Left forelimb (tissue), 1 donor: ENCODE measurements at regions not wholly inside any gene's neighbourhood (a gene's known extent, or its start where the extent isn't known, plus 50 kb on each side); places are given as distances from the start of the nearest gene placed in this dataset.
A peak's percentile ranks its signal among the peaks of the same experiment; 100 is the strongest.
"Not testable (repeated sequence)": the region's sequence is repeated elsewhere in the genome, so short reads cannot be mapped to it uniquely, and the experiment has no call there.

ENCODE experiments used
- DNase-seq: peaks from one replicate; pipeline ENCODE4 v3.0.0-alpha.2; 2018; ENCODE audit warnings: low spot score

GRCh38 chr9:34907044-34907443, 51.0 kb upstream of the PHF24 start:
- no peak for DNase-seq

- peak; percentile 80 for DNase-seq
Measured at GRCh38 chr9:34899535-34900158, 58.4 kb upstream of the PHF24 start.

- no peak for DNase-seq
Measured at GRCh38 chr9:34898846-34899245, 59.2 kb upstream of the PHF24 start.

GRCh38 chr9:34896112-34896511, 62.0 kb upstream of the PHF24 start:
- DNase-seq: no peak

GRCh38 chr9:34892886-34893285, 65.2 kb upstream of the PHF24 start:
- DNase-seq: no peak

- no peak for DNase-seq
Measured at GRCh38 chr9:34891386-34891785, 66.7 kb upstream of the PHF24 start.

GRCh38 chr9:34887841-34888240, 70.2 kb upstream of the PHF24 start:
- DNase-seq: no peak

GRCh38 chr9:34884747-34885189, 73.3 kb upstream of the PHF24 start:
- DNase-seq: no peak

GRCh38 chr9:34876096-34876495, 82.0 kb upstream of the PHF24 start:
- no peak for DNase-seq

- DNase-seq: no peak
Measured at GRCh38 chr9:34869390-34869789, 88.7 kb upstream of the PHF24 start.

GRCh38 chr9:34866614-34867013, 91.5 kb upstream of the PHF24 start:
- no peak for DNase-seq

GRCh38 chr9:34863426-34863825, 94.7 kb upstream of the PHF24 start:
- no peak for DNase-seq

- DNase-seq: no peak
Measured at GRCh38 chr9:34862836-34863235, 95.2 kb upstream of the PHF24 start.

GRCh38 chr9:34862043-34862442, 96.0 kb upstream of the PHF24 start:
- no peak for DNase-seq

- DNase-seq: not testable (repeated sequence)
Measured at GRCh38 chr9:34855016-34855415, 103.1 kb upstream of the PHF24 start.

- DNase-seq: no peak
Measured at GRCh38 chr9:34830068-34830467, 120.1 kb upstream of the CCL21 start.

- no peak for DNase-seq
Measured at GRCh38 chr9:34826999-34827538, 117.1 kb upstream of the CCL21 start.

- DNase-seq: no peak
Measured at GRCh38 chr9:34825775-34826174, 115.8 kb upstream of the CCL21 start.

GRCh38 chr9:34823778-34824177, 113.8 kb upstream of the CCL21 start:
- DNase-seq: no peak

- DNase-seq: no peak
Measured at GRCh38 chr9:34810187-34810524, 100.2 kb upstream of the CCL21 start.

GRCh38 chr9:34809504-34810186, 99.7 kb upstream of the CCL21 start:
- DNase-seq: no peak

GRCh38 chr9:34802916-34803315, 93.0 kb upstream of the CCL21 start:
- no peak for DNase-seq

- DNase-seq: no peak
Measured at GRCh38 chr9:34797367-34797766, 87.4 kb upstream of the CCL21 start.

- DNase-seq: no peak
Measured at GRCh38 chr9:34796924-34797323, 87.0 kb upstream of the CCL21 start.
